SH-SY5Y (cell line): ENCODE measurements at regions not wholly inside any gene's neighbourhood (a gene's known extent, or its start where the extent isn't known, plus 50 kb on each side); places are given as distances from the start of the nearest gene placed in this dataset.

Source experiments
- GATA2 ChIP-seq: IDR thresholded peaks from 2 replicates; pipeline ENCODE4 v1.6.1; 2011; ENCODE audit warnings: mild to moderate bottlenecking, low read depth, low read length
- GATA3 ChIP-seq: IDR thresholded peaks from 2 replicates; pipeline ENCODE4 v1.6.1; 2011; ENCODE audit warnings: low read depth, mild to moderate bottlenecking, low read length, moderate library complexity

DNA sequence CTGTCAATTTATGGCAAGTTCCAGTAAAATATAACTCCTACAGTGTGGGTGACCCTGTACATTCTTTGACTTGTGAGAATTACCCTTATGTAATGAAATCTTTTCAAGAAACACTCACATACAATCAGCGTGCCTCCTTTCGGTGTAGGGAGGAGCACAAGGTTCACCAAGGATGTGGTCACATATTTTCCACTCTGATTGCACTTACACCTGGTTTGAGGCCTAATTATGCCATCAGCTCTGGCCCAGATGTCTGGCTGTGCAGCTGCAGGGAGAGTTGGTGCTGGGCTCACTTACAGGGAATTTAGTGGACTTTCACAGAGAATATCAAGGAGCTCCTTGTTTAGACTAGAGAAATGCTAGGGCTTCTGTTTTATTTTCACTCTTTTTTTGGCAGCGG lies 146.0 kb upstream of the STEAP4 start:
- TF ChIP-seq GATA3 (no peak), GATA2 (no peak)

DNA sequence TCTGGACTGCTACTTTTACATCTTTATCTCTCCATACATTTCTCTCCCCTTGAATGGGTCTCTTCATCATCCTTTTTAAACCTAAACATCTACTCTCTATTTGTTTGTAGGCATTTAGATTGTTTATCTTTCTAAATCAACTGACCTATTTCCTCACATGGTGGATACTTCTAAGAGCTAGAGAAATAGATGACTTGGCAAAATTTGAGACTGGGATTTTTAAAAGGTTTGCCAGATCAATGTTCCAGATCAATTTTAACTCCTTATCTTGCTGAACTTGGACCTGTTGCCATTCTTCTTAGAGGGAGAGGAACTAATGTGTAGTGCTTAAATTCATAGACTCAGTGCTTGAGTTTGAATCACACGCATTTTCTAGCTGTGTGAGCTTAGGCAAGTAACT lies 144.2 kb upstream of the STEAP4 start:
- TF ChIP-seq GATA2 = no peak
- no peak for TF ChIP-seq GATA3

DNA sequence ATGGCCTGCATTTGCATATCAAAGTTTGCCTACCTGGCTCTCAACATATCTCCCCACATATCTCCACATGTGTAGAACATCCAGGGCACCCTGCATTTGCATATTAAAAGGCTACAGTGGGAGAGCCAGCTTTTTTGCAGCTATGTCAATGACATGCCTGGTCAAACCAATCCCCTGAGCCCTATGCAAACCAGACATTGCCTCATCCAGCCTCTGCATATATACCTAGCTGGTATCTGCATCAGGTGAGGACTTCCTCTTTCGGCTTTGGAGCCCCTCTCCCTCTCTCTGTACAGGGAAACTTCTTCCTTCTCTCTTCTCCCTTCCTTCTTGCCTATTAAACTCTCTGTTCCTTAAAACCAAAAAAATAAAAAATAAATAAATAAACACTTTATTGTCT lies 142.7 kb upstream of the STEAP4 start:
- TF ChIP-seq GATA3 = no peak

DNA sequence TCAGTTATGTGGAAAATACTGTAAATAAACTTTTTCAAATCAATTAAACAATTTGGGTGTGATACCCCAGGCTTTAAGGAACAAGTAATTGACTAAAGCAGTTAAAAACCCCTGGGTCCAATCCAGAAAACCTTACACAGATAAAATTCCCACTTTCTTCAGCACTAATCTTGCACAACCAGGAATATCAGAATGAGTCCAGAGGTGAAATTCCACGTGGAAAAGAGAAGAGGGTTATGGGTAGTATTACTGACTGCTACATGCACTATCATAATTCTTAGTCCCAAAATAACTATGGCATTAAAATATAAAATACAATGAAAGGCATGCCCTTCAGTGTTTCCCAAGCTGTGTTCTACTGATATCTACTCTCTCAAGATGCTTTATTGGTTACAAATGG lies 135.7 kb upstream of the STEAP4 start:
- TF ChIP-seq GATA2 = no peak
- TF ChIP-seq GATA3 = no peak

DNA sequence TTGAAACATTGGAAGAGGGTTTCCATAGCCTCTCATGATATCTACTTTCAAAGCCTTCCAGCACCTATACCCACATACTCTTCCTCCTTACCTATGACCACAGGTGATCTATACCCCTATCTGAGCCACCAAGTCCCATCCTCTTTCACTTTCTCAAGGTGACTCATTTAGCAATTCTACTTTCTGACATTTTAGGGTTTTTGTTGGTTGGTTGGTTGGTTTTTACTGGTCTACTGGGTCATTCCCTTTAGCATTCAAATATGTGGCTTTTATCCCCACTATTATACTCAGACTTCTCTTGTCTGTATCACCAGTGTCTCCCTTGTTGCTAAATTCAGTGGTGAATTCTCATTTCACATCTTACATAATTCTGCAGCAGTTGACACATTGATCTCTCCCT lies 130.4 kb upstream of the STEAP4 start:
- TF ChIP-seq GATA2 (no peak), GATA3 (no peak)

DNA sequence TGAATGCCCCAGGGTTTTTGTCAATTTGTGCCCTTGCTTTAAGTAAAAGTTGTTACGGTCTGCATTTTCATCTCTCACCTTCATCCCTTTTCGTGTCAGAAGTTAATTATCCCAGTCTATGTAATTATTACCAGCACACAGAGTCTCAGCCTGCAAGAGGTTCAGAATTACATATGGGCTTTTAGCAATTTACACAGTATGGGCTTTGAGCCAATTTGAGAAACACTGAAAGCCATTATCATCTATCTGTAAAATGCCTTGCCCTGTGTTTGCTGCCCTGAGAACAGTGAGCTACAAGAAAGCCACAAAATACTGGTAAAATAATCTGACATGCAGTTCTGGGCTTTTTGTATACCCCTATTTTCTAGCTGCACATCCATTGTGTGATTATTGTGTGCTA lies 125.6 kb upstream of the STEAP4 start:
- TF ChIP-seq GATA3 (no peak), GATA2 (peak; percentile 30; the same call in 1 of the 2 replicates)

DNA sequence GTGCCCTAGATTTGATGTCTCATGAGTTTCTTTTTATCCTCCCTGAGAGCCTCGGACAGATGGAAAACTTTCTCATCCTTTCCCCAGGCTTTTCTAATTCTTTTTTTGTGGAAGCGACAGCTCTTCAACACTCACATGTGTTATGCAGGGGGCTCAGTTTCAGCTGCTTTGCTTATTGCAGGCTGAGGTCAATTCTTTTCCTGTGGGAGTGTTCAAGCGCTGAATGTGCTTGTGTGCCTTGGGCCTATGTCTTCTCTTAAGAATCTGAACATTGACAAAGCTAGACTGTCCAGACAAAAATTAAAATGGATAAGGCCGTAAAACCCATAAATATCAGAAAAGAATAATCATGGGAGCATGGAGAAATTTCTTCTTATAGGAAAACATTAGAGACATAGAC lies 125.2 kb upstream of the STEAP4 start:
- TF ChIP-seq GATA2 (no peak), GATA3 (no peak)

DNA sequence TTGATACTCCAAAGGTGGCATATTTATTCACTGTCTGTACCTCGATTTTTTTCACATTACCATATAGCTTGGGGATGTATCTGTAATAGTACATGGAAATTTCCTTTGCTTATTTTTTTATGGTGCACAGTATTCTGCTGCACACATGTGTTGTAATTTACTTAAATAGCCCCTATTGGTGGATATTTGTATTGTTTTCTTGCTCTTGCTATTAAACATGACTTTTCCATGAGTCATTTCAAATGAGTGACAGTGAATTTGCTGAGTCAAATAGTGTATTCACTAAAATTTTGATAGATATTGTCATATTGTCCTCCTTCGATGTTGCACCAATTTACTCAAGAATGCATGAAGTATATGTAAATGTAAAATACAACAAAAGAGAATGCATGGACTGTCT lies 122.7 kb upstream of the STEAP4 start:
- TF ChIP-seq GATA2 (no peak), GATA3 (no peak)

DNA sequence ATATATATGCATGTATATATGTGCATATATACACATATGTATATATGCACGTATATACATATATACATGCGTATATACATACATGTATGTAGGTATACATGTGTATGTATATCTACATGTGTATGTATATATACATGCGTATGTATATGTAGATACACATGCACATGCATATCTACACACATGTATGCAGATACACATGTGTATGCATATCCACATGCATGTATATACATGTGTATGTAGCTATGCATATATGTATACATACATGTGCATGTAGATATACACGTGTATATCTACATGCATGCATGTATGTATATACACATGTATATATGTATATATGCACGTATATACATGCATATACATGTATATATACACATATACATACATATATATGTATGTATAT lies 95.8 kb upstream of the STEAP4 start:
- no peak for TF ChIP-seq GATA3
- no peak for TF ChIP-seq GATA2

DNA sequence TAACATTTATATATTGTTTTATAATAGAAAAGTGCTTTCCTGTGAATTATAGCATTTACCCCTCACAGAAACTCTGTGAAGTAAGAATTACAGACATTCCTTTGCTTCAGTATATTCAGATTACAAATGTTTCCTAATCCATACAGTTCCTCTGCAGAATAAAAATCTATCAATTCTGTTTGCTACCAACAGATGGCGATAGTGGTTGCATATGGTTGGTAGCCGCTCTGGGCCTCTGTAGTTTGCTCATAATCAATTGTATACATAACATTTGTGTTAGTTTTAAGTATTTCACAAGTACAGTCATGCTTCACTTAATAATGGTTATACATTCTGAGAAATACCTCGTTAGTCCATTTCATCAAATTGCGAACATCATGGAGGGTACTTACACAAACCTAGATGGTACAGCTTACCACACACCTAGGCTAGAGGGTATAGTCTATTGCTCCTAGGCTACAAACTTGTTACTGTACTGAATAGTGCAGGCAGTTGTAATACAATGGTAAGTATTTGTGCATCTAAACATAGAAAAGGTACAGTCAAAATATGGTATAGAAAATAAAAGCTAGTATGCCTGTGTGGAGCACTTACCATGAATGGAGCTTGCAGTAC lies 94.4 kb upstream of the STEAP4 start:
- TF ChIP-seq GATA2 (no peak), GATA3 (no peak)

DNA sequence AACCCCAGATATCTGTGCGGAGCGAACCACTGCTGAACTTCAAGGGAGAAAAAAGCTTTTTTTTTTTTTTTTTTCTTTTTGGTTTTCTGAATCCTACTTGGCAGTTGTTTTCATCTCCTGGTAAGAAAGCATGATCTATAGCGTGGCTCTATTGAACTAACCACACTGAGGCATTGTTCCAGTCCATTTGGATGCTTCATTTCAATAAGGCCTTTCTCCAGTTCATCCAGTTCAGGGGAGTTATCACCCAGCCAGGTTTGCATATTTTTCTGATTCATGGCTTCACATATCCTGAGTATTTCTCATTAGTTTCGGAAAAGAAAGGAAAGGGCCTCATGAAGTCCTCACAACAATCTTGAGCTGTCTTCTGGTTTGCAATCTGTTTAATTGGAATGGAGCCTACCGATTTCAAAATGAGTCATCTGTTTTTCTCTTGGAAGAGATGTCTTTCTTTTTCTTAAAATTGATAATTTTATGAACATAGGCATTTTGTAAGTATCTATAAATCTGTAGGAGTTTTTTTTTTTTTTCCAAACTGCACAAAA lies 93.1 kb upstream of the STEAP4 start:
- TF ChIP-seq GATA3 = no peak
- TF ChIP-seq GATA2 = no peak

DNA sequence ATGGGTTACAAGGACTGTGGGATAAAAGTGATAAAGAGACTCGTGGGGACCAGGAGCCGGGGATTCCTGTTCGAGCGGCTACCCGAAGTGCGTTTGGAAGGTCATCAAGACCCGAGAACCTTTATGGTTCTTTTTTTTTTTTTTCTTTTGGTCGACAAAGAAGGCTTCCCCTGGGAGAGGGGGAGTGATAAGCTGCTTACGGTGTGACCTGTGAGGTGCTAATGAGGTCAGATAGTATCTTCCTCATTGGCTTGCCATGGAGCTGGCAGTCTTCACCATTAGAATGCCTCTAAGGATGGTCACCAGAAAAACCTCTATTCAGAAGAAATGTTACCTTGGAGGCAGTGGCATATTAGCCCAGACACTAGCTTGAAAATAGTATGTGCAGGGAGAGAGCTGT lies 92.3 kb upstream of the STEAP4 start:
- TF ChIP-seq GATA3 = no peak
- no peak for TF ChIP-seq GATA2

DNA sequence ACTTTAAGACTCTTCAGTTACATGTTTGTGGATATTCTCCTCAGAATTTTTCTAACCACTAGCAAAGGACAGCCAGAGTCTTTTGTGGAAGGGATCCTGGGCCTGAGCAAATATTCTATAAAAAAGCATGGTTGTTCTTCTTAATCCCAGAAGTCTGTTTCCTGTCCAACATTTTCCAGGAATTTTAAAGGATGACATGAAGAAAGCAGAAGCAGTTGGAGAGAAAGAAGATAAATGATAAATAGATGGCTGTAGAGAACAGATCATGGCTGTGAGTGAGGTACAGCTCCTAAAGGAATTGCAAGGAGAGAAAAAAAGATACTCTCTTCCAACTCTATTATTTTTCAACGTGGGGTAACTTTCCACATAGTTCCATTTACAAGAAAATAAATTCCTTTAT lies 91.8 kb upstream of the STEAP4 start:
- no peak for TF ChIP-seq GATA3
- TF ChIP-seq GATA2 = no peak

DNA sequence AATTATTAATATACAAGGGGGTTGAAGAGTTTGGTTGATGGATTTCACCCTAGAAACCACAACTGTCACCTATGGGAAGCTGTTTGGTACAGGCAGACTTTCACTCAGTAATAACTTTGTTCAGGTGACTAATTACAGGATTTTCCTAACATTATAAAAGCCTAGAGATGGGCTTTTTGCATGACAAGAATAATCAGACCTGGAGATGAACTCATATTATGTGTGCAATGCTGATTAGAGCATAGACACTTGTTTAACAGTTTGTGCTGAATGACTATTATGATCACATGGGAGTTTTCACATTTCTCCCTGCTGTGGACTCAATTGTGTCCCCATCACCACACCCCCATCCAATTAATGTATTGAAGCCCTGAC lies 90.2 kb upstream of the STEAP4 start:
- no peak for TF ChIP-seq GATA3
- TF ChIP-seq GATA2 = no peak

DNA sequence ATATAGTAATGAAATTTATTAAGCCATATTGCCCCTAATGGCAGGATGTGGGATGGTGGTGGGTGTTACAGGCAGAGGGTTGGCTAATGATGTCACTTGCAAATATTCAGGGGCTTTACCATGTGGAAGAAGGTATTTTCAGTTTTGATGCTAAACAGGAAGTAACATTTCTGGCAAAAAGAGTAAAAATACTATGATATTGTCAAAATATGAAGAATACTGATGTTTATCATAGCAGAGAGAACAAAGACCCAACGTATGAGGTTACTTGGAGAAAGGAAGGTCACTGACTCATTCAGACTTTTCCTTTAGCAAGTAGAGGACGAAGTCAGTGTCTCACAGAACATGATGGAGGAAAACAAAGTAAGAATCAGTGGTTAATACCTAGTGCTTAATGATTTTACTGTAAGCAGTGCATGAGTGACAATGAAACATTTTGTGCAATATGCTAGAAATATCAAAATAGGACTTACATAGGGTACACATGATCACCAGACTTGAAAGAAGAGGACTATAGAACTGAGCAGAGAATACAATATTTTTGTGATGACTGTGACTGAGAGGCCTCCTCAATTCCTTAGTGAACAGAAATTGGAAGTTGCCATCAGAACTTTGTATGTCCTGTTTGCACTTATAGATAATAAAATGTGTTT lies 89.7 kb upstream of the STEAP4 start:
- no peak for TF ChIP-seq GATA2
- no peak for TF ChIP-seq GATA3
